Neuronal stem cell (in vitro differentiated cells): ENCODE measurements at regions not wholly inside any gene's neighbourhood (a gene's known extent, or its start where the extent isn't known, plus 50 kb on each side); places are given as distances from the start of the nearest gene placed in this dataset.

ENCODE experiments used
- DNase-seq: peaks from one replicate; pipeline ENCODE4 v3.0.0-alpha.2; 2013; ENCODE audit warnings: low spot score
- H2AFZ ChIP-seq: one replicate; pipeline ENCODE4 v1.6.1; 2013; ENCODE audit warnings: mild to moderate bottlenecking, low read length, inconsistent platforms
- H2AK5ac ChIP-seq: 2 replicates; pipeline ENCODE4 v1.6.1; 2013; ENCODE audit warnings: low read depth, mild to moderate bottlenecking, inconsistent platforms, low read length, moderate library complexity, mixed read lengths
- H2BK120ac ChIP-seq: 2 replicates; pipeline ENCODE4 v1.6.1; 2013; ENCODE audit warnings: low read depth, mild to moderate bottlenecking, inconsistent platforms, low read length, moderate library complexity, mixed read lengths
- H2BK12ac ChIP-seq: one replicate; pipeline ENCODE4 v1.6.1; 2013; ENCODE audit warnings: low read length, inconsistent platforms
- H2BK15ac ChIP-seq: 2 replicates; pipeline ENCODE4 v1.6.1; 2013; ENCODE audit warnings: mild to moderate bottlenecking, low read length, inconsistent platforms, mixed read lengths
- H2BK5ac ChIP-seq: one replicate; pipeline ENCODE4 v1.6.1; 2013; ENCODE audit warnings: inconsistent platforms, mild to moderate bottlenecking, low read length, moderate library complexity
- H3K14ac ChIP-seq: one replicate; pipeline ENCODE4 v1.6.1; 2013; ENCODE audit warnings: low read length, inconsistent platforms
- H3K18ac ChIP-seq: 2 replicates; pipeline ENCODE4 v1.6.1; 2013; ENCODE audit warnings: low read length, inconsistent platforms
- H3K23ac ChIP-seq: 2 replicates; pipeline ENCODE4 v1.6.1; 2013; ENCODE audit warnings: low read depth, mild to moderate bottlenecking, mixed read lengths, low read length, inconsistent platforms; ENCODE audit not compliant: poor library complexity
- H3K27ac ChIP-seq: replicated peaks from 3 replicates; pipeline ENCODE4 v1.5.1; 2013; ENCODE audit warnings: low read length, inconsistent platforms
- H3K27me3 ChIP-seq, 3 experiments: 2 replicates each; pipeline ENCODE4 v1.6.1; 2013; ENCODE audit warnings: low read length in 3 of 3, mild to moderate bottlenecking in 2 of 3, inconsistent platforms in 1 of 3, low read depth in 1 of 3, mixed read lengths in 1 of 3, moderate library complexity in 1 of 3; ENCODE audit not compliant: control insufficient read depth in 3 of 3, insufficient read depth in 3 of 3
- H3K36me3 ChIP-seq, 2 donors: replicated peaks in 1 of 2; 2 replicates each; pipeline ENCODE4 v1.6.1; 2013; ENCODE audit warnings: low read length in 2 of 2; ENCODE audit not compliant: control insufficient read depth in 2 of 2, insufficient read depth in 2 of 2
- H3K4ac ChIP-seq: 2 replicates; pipeline ENCODE4 v1.6.1; 2013; ENCODE audit warnings: inconsistent platforms, mild to moderate bottlenecking, low read length, moderate library complexity
- H3K4me1 ChIP-seq, 2 donors: 1 replicate in 1 of 2; 2 replicates in 1 of 2; pipeline ENCODE4 v1.6.1; 2013; ENCODE audit warnings: low read length in 2 of 2, low read depth in 1 of 2; ENCODE audit not compliant: control insufficient read depth in 2 of 2, insufficient read depth in 1 of 2
- H3K4me2 ChIP-seq: one replicate; pipeline ENCODE4 v1.6.1; 2013; ENCODE audit warnings: mild to moderate bottlenecking, low read length, inconsistent platforms; ENCODE audit not compliant: insufficient read depth, poor library complexity, severe bottlenecking
- H3K4me3 ChIP-seq, 2 donors: 2 replicates each; pipeline ENCODE4 v1.5.1; 2013; ENCODE audit warnings: low read length in 2 of 2, mild to moderate bottlenecking in 2 of 2, inconsistent platforms in 1 of 2, moderate library complexity in 1 of 2
- H3K79me1 ChIP-seq: one replicate; pipeline ENCODE4 v1.6.1; 2013; ENCODE audit warnings: low read depth, mild to moderate bottlenecking, inconsistent platforms, low read length, moderate library complexity
- H3K9ac ChIP-seq: one replicate; pipeline ENCODE4 v1.6.1; 2013; ENCODE audit warnings: mild to moderate bottlenecking, low read depth, low read length, inconsistent platforms; ENCODE audit not compliant: poor library complexity
- H3K9me3 ChIP-seq, 2 donors: replicated peaks in 1 of 2; 2 replicates each; pipeline versions ENCODE3 to v1.6.1; 2013; ENCODE audit warnings: low read length in 2 of 2, mild to moderate bottlenecking in 2 of 2, inconsistent platforms in 1 of 2, low read depth in 1 of 2, mixed read lengths in 1 of 2, moderate library complexity in 1 of 2; ENCODE audit not compliant: control insufficient read depth in 2 of 2, insufficient read depth in 1 of 2
- H4K8ac ChIP-seq: one replicate; pipeline ENCODE4 v1.6.1; 2013; ENCODE audit warnings: low read depth, mild to moderate bottlenecking, inconsistent platforms, low read length, moderate library complexity
- H4K91ac ChIP-seq: one replicate; pipeline ENCODE4 v1.6.1; 2013; ENCODE audit warnings: low read length, low read depth, mild to moderate bottlenecking, inconsistent platforms; ENCODE audit not compliant: poor library complexity
- WGBS, 2 donors: extraction: QIAGEN DNeasy Blood & Tissue Kit; methylation state at CpG; one replicate each; pipeline ENCODE4 v1.1.7; 2013; ENCODE audit warnings: missing lambda C conversion rate in 2 of 2, mixed read lengths in 1 of 2; ENCODE audit not compliant: insufficient read length in 2 of 2, insufficient replicate concordance in 1 of 2; ENCODE audit errors: extremely low coverage in 2 of 2; 5-methylcytosine and 5-hydroxymethylcytosine counted together

DNA sequence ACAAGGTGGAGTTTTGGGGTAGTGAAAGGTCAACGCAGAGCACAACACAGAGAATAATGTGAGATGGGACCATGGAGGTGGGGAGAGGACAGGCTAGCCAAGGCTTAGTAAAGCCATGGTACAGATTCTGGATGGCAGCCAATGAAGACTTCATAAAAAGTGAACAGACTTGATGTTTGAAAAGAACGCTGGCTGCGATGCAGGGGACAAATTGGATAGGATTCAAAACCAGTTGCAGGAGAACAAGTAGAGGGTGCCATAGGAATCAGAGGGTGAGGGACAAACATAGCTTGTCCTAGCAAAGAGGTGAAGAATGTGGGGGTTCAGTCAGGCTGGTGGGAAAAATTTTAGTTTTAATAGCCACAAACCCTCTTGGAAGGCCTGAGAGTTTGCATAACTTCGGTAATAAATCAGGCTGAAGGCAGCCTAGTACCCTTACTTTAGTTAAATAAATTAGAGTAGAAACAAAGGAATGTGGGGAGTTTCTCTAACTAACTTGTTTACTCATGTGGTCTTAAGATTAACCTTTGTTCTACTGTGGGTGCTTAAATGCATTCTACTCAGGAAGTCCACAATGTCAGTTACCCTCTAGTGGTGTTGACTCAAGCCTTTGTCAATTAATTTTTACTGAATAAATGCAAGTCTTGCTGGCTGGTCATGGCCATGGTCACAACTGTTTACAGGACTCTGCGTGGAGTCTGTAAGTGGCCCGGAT is 216.4 kb downstream of the C6orf118 start:
- Histone ChIP-seq H3K23ac (no peak overlapping the region), H3K4me1 (no peaks in the 10 kb centered on the region), H3K27ac (no peak overlapping the region), H4K8ac (no peak overlapping the region), H3K9ac (no peak overlapping the region), H2BK15ac (no peak overlapping the region), H3K79me1 (no peaks in the 10 kb centered on the region), H3K9me3 (peaks cover 3 to 9% of the 10 kb centered on the region in 2 donors), H3K27me3 (no peaks in the 10 kb centered on the region), H3K4ac (no peak overlapping the region), H3K36me3 (no peaks in the 10 kb centered on the region), H3K18ac (no peak overlapping the region), H2BK5ac (no peak overlapping the region), H4K91ac (no peak overlapping the region), H2BK120ac (no peak overlapping the region), H3K14ac (no peak overlapping the region), H2AK5ac (no peak overlapping the region), H3K4me2 (no peak overlapping the region), H2AFZ (no peak overlapping the region), H3K4me3 (no peak overlapping the region), H2BK12ac (no peak overlapping the region)
- no peak for DNase-seq
- no CpG with 5 or more reads among the region's 6 CpGs for WGBS, 2 donors

DNA sequence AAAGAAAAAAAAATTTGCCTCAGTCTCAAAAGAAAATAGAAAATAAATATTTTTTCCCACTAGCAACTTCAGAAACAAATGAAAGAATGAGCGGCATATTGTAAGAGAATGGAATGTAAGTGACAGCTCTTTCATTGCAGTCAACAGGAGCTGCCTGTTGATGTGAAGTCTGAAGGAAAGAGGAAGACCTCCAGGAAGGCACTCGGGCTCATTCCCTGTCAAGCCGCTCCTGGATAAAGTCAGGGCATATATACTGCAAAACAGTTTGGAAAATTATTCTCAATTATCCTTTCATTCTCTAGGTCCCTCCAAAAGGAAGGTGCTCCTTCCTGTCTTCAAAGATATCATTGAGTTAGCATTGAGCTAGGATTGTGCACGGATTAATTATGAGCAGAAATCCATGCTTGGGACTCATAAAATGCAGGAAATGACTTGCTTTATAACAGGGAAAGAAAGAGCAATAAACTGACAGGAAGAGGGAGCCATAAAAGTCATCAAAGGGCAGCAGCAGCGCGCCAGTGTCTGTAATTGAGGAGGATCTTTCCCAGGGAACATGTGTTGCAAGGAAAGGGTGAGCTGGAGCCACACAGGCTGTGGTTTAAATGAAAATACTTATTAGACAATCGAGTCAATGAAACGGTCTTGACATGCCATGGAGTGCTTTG is 218.2 kb downstream of the C6orf118 start:
- no peaks in the 10 kb centered on the region for H3K36me3 ChIP-seq
- no peak overlapping the region for H3K4me3 ChIP-seq
- peaks cover 3 to 9% of the 10 kb centered on the region in 2 donors for H3K9me3 ChIP-seq
- no peak overlapping the region for H2BK12ac ChIP-seq
- no peak overlapping the region for H4K8ac ChIP-seq
- no peak overlapping the region for H2AK5ac ChIP-seq
- H3K14ac ChIP-seq = no peak overlapping the region
- H3K4me1 ChIP-seq = no peaks in the 10 kb centered on the region
- no peak for DNase-seq
- no peak overlapping the region for H3K4me2 ChIP-seq
- no CpG with 5 or more reads among the region's 8 CpGs for WGBS, 2 donors
- H2BK5ac ChIP-seq = no peak overlapping the region
- H2BK120ac ChIP-seq = no peak overlapping the region
- H3K9ac ChIP-seq = no peak overlapping the region
- H2AFZ ChIP-seq = peak overlapping the region; percentile 38
- no peak overlapping the region for H3K23ac ChIP-seq
- H3K4ac ChIP-seq = no peak overlapping the region
- H3K79me1 ChIP-seq = no peaks in the 10 kb centered on the region
- no peak overlapping the region for H3K18ac ChIP-seq
- no peak overlapping the region for H2BK15ac ChIP-seq
- no peaks in the 10 kb centered on the region for H3K27me3 ChIP-seq
- no peak overlapping the region for H3K27ac ChIP-seq
- H4K91ac ChIP-seq = no peak overlapping the region

DNA sequence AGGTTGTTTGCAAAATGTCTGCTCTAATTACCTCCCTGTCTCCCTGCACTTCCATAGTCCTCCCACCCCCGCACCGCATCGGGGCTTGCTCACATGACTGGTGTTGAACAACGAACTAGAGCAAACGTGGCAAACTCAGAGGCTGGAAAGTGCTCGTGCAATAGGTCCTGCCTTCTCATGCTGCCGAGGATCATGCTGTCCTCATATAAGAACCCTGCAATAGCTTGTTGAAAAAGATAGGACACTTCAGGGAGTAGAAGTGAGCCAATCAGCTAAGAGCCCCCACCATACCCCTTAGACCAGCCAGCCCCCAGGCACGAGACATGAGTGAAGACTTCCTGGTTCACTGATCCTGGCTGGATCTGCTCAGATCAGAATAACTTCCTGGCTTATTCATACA is 219.2 kb downstream of the C6orf118 start:
- Histone ChIP-seq H2AK5ac (no peak overlapping the region), H4K91ac (no peak overlapping the region), H2BK12ac (no peak overlapping the region), H2BK120ac (no peak overlapping the region), H3K18ac (no peak overlapping the region), H4K8ac (no peak overlapping the region), H2BK5ac (no peak overlapping the region), H3K4me3 (no peak overlapping the region), H3K23ac (no peak overlapping the region), H3K14ac (no peak overlapping the region), H2BK15ac (no peak overlapping the region), H3K27me3 (no peaks in the 10 kb centered on the region), H3K4me1 (no peaks in the 10 kb centered on the region), H3K79me1 (no peaks in the 10 kb centered on the region), H3K4ac (no peak overlapping the region), H3K27ac (no peak overlapping the region), H3K4me2 (no peak overlapping the region), H3K36me3 (no peaks in the 10 kb centered on the region), H2AFZ (peak overlapping the region; percentile 28), H3K9ac (no peak overlapping the region), H3K9me3 (peaks cover 3 to 5% of the 10 kb centered on the region in 2 donors)
- DNase-seq = no peak
- WGBS, 2 donors = no CpG with 5 or more reads among the region's 8 CpGs

DNA sequence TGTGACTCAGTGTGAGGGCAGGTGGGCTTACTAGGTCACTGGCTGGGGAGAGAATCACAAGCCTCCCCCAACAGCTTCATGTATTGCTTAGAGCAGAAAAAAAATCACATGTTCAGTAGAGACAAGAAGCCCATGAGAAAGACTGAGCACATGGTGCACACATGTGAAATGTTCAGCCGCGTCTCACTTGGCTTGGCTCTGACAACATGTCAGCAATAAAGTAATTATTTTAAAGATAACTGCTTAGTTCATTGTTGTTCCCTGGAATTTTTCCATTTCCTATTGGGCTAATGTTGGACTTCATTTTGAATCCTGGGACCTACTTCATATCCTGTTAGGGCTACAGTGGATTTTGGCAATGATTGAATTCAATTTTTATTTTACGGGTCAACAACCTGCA is 222.6 kb downstream of the C6orf118 start:
- no CpG with 5 or more reads among the region's 3 CpGs for WGBS, 2 donors
- no peak overlapping the region for H2BK5ac ChIP-seq

More for the DNA sequence above, 222.6 kb downstream of the C6orf118 start:
- Histone ChIP-seq H2BK12ac (no peak overlapping the region), H3K9me3 (peaks cover 0 to 3% of the 10 kb centered on the region in 2 donors), H3K4me1 (no peaks in the 10 kb centered on the region), H2BK15ac (no peak overlapping the region), H3K36me3 (no peaks in the 10 kb centered on the region), H3K14ac (no peak overlapping the region), H4K8ac (no peak overlapping the region), H3K4ac (no peak overlapping the region), H3K27me3 (no peaks in the 10 kb centered on the region), H3K23ac (no peak overlapping the region), H3K27ac (no peak overlapping the region), H3K4me3 (no peak overlapping the region), H2AK5ac (no peak overlapping the region), H2AFZ (no peak overlapping the region), H3K79me1 (no peaks in the 10 kb centered on the region), H4K91ac (no peak overlapping the region), H3K9ac (no peak overlapping the region), H3K18ac (no peak overlapping the region), H3K4me2 (no peak overlapping the region), H2BK120ac (no peak overlapping the region)
- no peak for DNase-seq
